ENCODE measurements at regions not wholly inside any gene's neighbourhood (a gene's known extent, or its start where the extent isn't known, plus 50 kb on each side); places are given as distances from the start of the nearest gene placed in this dataset.
"Not testable (repeated sequence)": the region's sequence is repeated elsewhere in the genome, so short reads cannot be mapped to it uniquely, and the experiment has no call there.

- DNase-seq (ENCODE audit: low read depth in 2 of 2) = no peak
Measured at GRCh38 chr2:189231719-189232323, 52.3 kb upstream of the COL5A2 start.

GRCh38 chr2:189232759-189233406, 53.3 kb upstream of the COL5A2 start:
- no peak for DNase-seq (ENCODE audit: low read depth in 2 of 2)

GRCh38 chr2:189233527-189233926, 54.0 kb upstream of the COL5A2 start:
- no peak for DNase-seq (ENCODE audit: low read depth in 2 of 2)

- no peak for DNase-seq (ENCODE audit: low read depth in 2 of 2)
Measured at GRCh38 chr2:189234991-189235390, 55.4 kb upstream of the COL5A2 start.

- DNase-seq (ENCODE audit: low read depth in 2 of 2) = no peak
Measured at GRCh38 chr2:189236066-189236465, 56.5 kb upstream of the COL5A2 start.

GRCh38 chr2:189238903-189239302, 59.3 kb upstream of the COL5A2 start:
- no peak for DNase-seq (ENCODE audit: low read depth in 2 of 2)

GRCh38 chr2:189243843-189244242, 64.3 kb upstream of the COL5A2 start:
- not testable (repeated sequence) for DNase-seq (ENCODE audit: low read depth in 2 of 2)

GRCh38 chr2:189247276-189247675, 67.7 kb upstream of the COL5A2 start:
- DNase-seq (ENCODE audit: low read depth in 2 of 2) = no peak

- DNase-seq (ENCODE audit: low read depth in 2 of 2) = no peak
Measured at GRCh38 chr2:189248141-189248540, 68.6 kb upstream of the COL5A2 start.

GRCh38 chr2:189249171-189249570, 69.6 kb upstream of the COL5A2 start:
- DNase-seq (ENCODE audit: low read depth in 2 of 2) = no peak

GRCh38 chr2:189249901-189250300, 70.3 kb upstream of the COL5A2 start:
- DNase-seq (ENCODE audit: low read depth in 2 of 2) = no peak

GRCh38 chr2:189252991-189253675, 73.6 kb upstream of the COL5A2 start:
- no peak for DNase-seq (ENCODE audit: low read depth in 2 of 2)

- DNase-seq (ENCODE audit: low read depth in 2 of 2) = no peak
Measured at GRCh38 chr2:189253836-189254235, 74.3 kb upstream of the COL5A2 start.

- no peak for DNase-seq (ENCODE audit: low read depth in 2 of 2)
Measured at GRCh38 chr2:189254268-189254883, 74.8 kb upstream of the COL5A2 start.

GRCh38 chr2:189255711-189256110, 76.2 kb upstream of the COL5A2 start:
- no peak for DNase-seq (ENCODE audit: low read depth in 2 of 2)

GRCh38 chr2:189258616-189259365, 79.2 kb upstream of the COL5A2 start:
- DNase-seq (ENCODE audit: low read depth in 2 of 2) = no peak

- no peak for DNase-seq (ENCODE audit: low read depth in 2 of 2)
Measured at GRCh38 chr2:189260361-189260814, 80.8 kb upstream of the COL5A2 start.

GRCh38 chr2:189261431-189261841, 81.9 kb upstream of the COL5A2 start:
- no peak for DNase-seq (ENCODE audit: low read depth in 2 of 2)

GRCh38 chr2:189261916-189262315, 82.4 kb upstream of the COL5A2 start:
- no peak for DNase-seq (ENCODE audit: low read depth in 2 of 2)

GRCh38 chr2:189265696-189266320, 86.2 kb upstream of the COL5A2 start:
- no peak for DNase-seq (ENCODE audit: low read depth in 2 of 2)

GRCh38 chr2:189267491-189267890, 87.9 kb upstream of the COL5A2 start:
- no peak for DNase-seq (ENCODE audit: low read depth in 2 of 2)
